SIG-M5 (cell line): ENCODE measurements at regions not wholly inside any gene's neighbourhood (a gene's known extent, or its start where the extent isn't known, plus 50 kb on each side); places are given as distances from the start of the nearest gene placed in this dataset.
"Not testable (repeated sequence)": the region's sequence is repeated elsewhere in the genome, so short reads cannot be mapped to it uniquely, and the experiment has no call there.

Source experiments
- DNase-seq: peaks from one replicate; lab custom pipeline; 2025; lab: John Stamatoyannopoulos, UW

- DNase-seq: not testable (repeated sequence)
Observed at GRCh38 chr4:3589946-3590924, 58.0 kb upstream of the LRPAP1 start.

GRCh38 chr4:3589379-3589778 lies 57.2 kb upstream of the LRPAP1 start:
- DNase-seq: not testable (repeated sequence)

- not testable (repeated sequence) for DNase-seq
Observed at GRCh38 chr4:3588517-3589194, 56.4 kb upstream of the LRPAP1 start.

- DNase-seq: not testable (repeated sequence)
Observed at GRCh38 chr4:3586596-3586995, 54.4 kb upstream of the LRPAP1 start.

GRCh38 chr4:3585567-3585966 lies 53.3 kb upstream of the LRPAP1 start:
- not testable (repeated sequence) for DNase-seq

- no peak for DNase-seq
Observed at GRCh38 chr4:3582091-3582475, 49.9 kb upstream of the LRPAP1 start.
